NCI-H82 treated with DMSO at 0.1 percent for 48 hours (cell line): ENCODE measurements at regions not wholly inside any gene's neighbourhood (a gene's known extent, or its start where the extent isn't known, plus 50 kb on each side); places are given as distances from the start of the nearest gene placed in this dataset.
A peak's percentile ranks its signal among the peaks of the same experiment; 100 is the strongest.

Experiments used
- DNase-seq: peaks from one replicate; lab custom pipeline; 2025; ENCODE audit not compliant: unreplicated experiment; lab: John Stamatoyannopoulos, UW

DNA sequence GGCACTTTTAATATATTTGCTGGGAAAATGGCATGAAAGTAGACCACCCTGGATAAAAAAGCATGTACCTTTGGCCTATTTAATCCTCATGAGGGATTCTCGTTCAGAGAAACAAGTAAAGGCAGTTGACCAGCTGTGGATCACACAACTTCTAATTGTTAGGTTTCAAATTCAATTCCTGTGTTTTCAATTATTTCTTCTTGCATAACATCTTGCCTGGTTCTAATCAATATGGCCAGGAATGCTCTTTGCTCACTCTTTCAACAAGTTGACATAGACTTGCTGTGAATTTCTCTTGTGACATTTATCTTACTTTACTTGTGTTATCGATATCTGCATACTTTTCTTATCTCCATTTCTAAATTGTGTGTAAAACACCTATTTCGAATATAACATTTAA is 211.8 kb downstream of the SLC7A11 start:
- DNase-seq: no peak

GRCh38 chr4:138028923-138029322 is 213.2 kb downstream of the SLC7A11 start:
- no peak for DNase-seq

DNA sequence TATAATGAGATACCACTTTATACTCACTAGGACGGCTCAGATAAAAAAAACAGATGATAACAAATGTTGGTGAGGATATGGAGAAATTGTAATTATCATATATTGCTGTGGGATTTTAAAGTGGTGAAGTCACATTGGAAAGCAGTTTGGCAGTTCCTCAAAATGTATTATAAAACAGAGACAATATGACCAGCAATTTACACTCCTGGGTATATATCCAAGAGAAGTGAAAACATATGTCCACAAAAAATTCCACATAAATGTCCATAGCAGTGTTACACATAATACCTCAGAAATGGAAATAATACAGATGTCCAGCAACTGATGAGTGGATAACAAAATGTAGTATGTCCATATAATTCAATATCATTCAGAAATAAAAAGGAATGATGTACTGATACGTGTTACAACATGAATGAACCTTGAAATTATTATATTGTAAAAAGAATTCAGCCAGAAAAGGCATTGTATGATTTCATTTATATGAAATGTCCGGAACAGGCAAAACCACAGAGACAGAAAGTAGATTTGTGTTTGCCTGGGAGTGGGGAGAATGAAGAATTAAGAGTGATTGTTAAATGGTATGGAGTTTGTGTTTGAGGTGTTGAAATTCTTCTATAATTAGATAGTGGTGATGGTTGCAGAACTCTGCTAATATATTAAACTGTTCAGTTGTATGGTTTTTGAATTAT is 220.9 kb downstream of the SLC7A11 start:
- DNase-seq: no peak

DNA sequence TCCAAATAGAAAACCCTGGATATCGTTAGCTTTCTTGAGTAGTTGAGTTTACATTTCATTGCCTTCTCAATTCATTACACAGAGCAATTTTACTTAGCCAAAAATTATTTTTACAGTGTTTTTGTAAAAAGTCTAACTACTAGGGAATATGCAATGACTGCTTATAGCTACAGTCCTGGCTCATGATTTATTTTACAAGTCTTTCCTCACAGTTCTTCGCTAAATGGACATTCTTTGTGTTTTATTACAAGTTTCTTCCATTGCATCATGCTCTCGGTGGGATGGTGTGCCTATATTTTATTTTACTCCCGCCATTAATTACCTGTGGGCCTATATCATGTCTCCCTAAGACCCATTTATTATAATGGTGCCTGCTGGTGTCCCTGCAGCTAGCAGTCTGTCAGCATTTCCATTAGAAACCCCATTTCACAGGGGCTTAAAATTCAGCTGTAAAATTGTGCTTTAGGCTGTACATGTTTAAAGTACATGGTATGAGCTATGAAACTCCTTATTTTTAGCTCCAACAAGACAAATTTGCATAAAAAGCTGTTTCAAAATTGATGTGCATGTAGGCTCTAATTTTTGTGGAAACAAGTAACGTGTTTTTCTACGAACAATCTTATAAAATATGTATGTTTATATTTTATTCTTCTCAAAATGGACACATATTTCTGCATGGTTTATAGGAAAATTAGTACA is 227.4 kb downstream of the SLC7A11 start:
- no peak for DNase-seq

- no peak for DNase-seq
These were observed 228.5 kb downstream of the SLC7A11 start for GRCh38 chr4:138013625-138014024.

DNA sequence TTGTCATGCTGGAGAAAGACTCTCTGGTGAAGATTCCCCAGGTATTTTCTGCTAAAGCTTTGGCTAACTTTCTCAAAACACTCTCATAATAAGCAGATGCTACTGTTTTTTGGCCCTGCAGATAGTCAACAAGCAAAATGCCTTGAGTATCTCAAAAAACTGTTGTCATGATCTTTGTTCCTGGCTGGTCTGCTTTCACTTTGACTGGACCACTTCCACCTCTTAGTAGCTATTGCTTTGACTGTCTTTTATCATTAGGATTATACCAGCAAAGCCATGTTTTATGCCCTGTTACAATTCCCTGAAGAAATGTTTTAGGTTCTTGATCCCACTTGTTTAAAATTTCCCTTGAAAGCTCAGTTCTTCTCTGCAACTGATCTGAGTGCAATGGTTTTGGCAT is 231.5 kb downstream of the SLC7A11 start:
- no peak for DNase-seq

DNA sequence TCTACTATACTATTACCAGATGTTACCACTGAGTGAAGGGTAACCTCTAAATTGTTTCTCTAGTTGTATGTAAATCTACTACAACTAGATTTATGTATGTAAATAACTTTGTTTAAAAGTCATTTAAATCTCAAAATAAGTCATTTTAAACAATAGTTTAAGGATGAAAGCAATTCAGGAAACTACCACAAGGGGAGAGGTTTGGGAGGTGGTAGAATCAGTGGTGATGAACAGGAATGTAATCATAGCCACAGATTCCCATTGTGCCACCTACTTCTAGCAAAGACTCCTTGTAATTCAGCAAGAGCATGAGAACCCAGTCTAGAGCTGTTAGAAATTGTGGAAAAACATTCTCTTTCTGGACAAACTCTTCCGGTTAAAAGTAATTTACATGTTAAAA is 234.6 kb downstream of the SLC7A11 start:
- no peak for DNase-seq

GRCh38 chr4:138005486-138005885 is 236.7 kb downstream of the SLC7A11 start:
- no peak for DNase-seq

DNA sequence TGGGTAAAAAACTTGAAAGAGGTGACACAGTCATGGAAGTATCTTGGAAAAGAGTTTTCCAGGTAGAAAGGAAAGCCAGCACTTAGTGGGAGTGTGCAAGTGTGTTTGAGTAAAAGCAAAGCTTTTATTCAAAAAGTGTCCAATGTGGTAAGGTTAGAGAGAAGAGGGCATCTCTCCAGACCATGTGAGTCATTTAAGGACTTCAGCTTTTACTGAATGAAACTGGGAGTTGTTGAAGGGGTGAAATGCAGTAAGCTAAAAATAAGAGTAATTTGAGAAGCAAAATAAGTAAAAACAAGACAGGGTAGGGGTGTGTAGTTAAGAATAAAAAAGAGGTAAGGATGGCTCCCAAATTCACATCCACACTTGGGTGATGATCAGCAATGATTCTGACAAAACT is 238.9 kb downstream of the SLC7A11 start:
- DNase-seq: no peak

- DNase-seq: no peak
These were observed 243.3 kb downstream of the SLC7A11 start for GRCh38 chr4:137998666-137999429.

GRCh38 chr4:137997496-137997895 is 244.7 kb downstream of the SLC7A11 start:
- peak; percentile 77 for DNase-seq

GRCh38 chr4:137994853-137995252 is 247.3 kb downstream of the SLC7A11 start:
- no peak for DNase-seq

- DNase-seq: no peak
These were observed 248.9 kb downstream of the SLC7A11 start for GRCh38 chr4:137993232-137993631.

- DNase-seq: no peak
These were observed 260.9 kb downstream of the SLC7A11 start for GRCh38 chr4:137981277-137981676.

GRCh38 chr4:137980641-137981040 is 261.5 kb downstream of the SLC7A11 start:
- DNase-seq: no peak

DNA sequence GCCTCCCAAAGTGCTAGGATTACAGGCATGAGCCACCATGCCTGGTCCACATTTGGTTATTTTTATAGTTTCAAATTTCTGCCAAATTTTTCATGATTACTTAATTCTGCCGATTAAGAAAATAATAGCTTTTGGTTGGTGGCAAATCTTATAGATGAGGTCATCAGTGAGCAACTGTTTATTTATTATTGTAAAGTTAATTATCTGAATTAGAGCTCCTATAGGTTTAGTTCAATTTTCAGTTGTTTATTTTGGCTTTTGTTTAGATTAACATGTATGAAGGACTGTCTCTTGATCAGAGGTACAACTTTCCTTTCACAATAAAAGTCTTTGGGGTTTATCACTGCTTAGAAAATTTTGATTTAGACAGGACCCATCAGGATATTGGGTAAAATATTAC is 262.2 kb downstream of the SLC7A11 start:
- no peak for DNase-seq

DNA sequence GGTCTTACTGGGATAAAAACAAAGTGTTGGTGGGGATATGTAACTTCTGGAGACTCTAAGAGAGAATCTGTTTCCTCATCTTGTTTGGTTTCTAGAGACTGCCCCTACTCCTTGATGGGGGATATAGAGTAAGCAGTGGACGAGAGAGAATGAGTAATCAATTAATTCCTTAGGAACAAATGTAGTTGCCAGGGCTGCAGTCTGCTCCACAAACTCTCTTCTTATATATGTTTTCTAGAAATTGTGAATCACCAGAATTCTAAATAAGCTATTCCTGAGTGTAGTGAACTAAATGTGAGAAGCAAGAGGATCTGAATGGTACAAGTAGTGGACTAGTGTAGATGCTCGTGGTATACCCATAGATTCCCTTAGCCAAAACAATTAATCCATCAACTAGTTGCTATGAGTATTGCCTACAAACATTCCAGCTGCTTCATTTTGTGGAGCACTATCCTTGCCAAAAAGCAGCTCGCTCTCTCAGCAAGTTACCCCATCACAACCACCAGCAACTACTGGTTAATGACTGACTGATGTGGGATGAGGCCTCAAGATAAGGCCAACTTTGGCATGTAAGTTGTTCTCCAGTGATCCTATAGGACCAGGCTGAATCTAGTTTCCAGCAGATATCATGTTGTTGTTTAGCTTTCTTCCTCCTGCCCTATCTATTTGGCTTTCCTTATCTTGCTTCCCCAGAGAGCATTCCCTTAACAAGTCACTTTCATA is 273.0 kb downstream of the SLC7A11 start:
- no peak for DNase-seq

- no peak for DNase-seq
These were observed 274.5 kb downstream of the SLC7A11 start for GRCh38 chr4:137967480-137968190.

- DNase-seq: no peak
These were observed 275.6 kb downstream of the SLC7A11 start for GRCh38 chr4:137966504-137966903.

DNA sequence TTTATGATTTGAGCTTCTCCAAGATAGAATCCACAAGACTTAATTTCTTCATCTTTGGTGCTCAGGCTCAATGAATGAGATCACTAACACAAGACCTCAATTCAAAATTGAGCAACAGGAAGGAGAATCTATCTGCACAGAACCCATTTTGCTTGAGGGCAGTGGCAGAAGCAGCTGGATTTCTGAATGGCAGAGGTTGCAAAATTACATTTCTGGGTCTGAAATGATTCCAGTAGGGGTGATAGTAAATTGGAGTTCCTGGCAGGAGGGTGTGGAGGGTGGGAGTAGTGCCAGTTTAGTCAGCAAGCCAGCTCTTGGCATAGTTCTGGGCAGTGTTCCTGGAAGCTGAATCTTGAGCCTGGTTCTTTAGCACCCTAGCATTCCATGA is 281.1 kb downstream of the SLC7A11 start:
- no peak for DNase-seq
